Chondrocyte (in vitro differentiated cells): ENCODE measurements at regions not wholly inside any gene's neighbourhood (a gene's known extent, or its start where the extent isn't known, plus 50 kb on each side); places are given as distances from the start of the nearest gene placed in this dataset.

Source experiments
- DNase-seq: peaks from one replicate; pipeline ENCODE4 v3.0.0; 2021; ENCODE audit warnings: mixed read lengths, low spot score
- H3K27ac Mint-ChIP-seq: one replicate; pipeline ENCODE4 v1.8.0; 2021; ENCODE audit warnings: mild to moderate bottlenecking, moderate library complexity, mixed read lengths; ENCODE audit not compliant: unreplicated experiment
- H3K27me3 Mint-ChIP-seq: 2 replicates; pipeline ENCODE4 v1.8.0; 2021; ENCODE audit warnings: low read depth, mixed read lengths
- H3K36me3 Mint-ChIP-seq: 2 replicates; pipeline ENCODE4 v1.8.0; 2021; ENCODE audit warnings: low read depth, mixed read lengths
- H3K4me1 Mint-ChIP-seq: 2 replicates; pipeline ENCODE4 v1.8.0; 2021; ENCODE audit warnings: low read depth, mild to moderate bottlenecking, mixed read lengths
- H3K4me3 Mint-ChIP-seq: one replicate; pipeline ENCODE4 v1.8.0; 2021; ENCODE audit warnings: mild to moderate bottlenecking, moderate library complexity, mixed read lengths; ENCODE audit not compliant: unreplicated experiment
- H3K9me3 Mint-ChIP-seq: 2 replicates; pipeline ENCODE4 v1.8.0; 2021; ENCODE audit warnings: low read depth, mixed read lengths
- CTCF ChIP-seq: fragments of 200-600 bp; sonication (generic); IDR thresholded peaks from 2 replicates; pipeline ENCODE4 v1.5.0; 2021; ENCODE audit warnings: antibody characterized with exemption, mild to moderate bottlenecking, moderate library complexity

GRCh38 chr15:38782156-38782555 lies 217.5 kb upstream of the RASGRP1 start:
- H3K9me3 Mint-ChIP-seq = peaks cover 10% of the 10 kb centered on the region
- H3K27ac Mint-ChIP-seq = no peak overlapping the region
- H3K4me3 Mint-ChIP-seq = no peak overlapping the region
- H3K36me3 Mint-ChIP-seq = peaks cover 4% of the 10 kb centered on the region
- no peak for TF ChIP-seq CTCF
- no peak for DNase-seq
- no peaks in the 10 kb centered on the region for H3K27me3 Mint-ChIP-seq
- peaks cover 3% of the 10 kb centered on the region for H3K4me1 Mint-ChIP-seq

- Mint-ChIP-seq H3K4me3 (no peak overlapping the region), H3K36me3 (peaks cover 4% of the 10 kb centered on the region), H3K27ac (no peak overlapping the region), H3K4me1 (peaks cover 11% of the 10 kb centered on the region), H3K9me3 (peaks cover 6% of the 10 kb centered on the region), H3K27me3 (no peaks in the 10 kb centered on the region)
- DNase-seq = no peak
- TF ChIP-seq CTCF = no peak
Measured at GRCh38 chr15:38788918-38789317, 224.3 kb upstream of the RASGRP1 start.

GRCh38 chr15:38789566-38789965 lies 225.0 kb upstream of the RASGRP1 start:
- H3K4me1 Mint-ChIP-seq = peaks cover 12% of the 10 kb centered on the region
- no peak for TF ChIP-seq CTCF
- no peak overlapping the region for H3K4me3 Mint-ChIP-seq
- H3K27ac Mint-ChIP-seq = no peak overlapping the region
- H3K9me3 Mint-ChIP-seq = peaks cover 5% of the 10 kb centered on the region
- peaks cover 1% of the 10 kb centered on the region for H3K27me3 Mint-ChIP-seq
- H3K36me3 Mint-ChIP-seq = peaks cover 4% of the 10 kb centered on the region
- DNase-seq = no peak

- DNase-seq = no peak
- TF ChIP-seq CTCF = no peak
Measured at GRCh38 chr15:38793206-38793810, 228.7 kb upstream of the RASGRP1 start.

GRCh38 chr15:38795471-38796245 lies 231.0 kb upstream of the RASGRP1 start:
- H3K36me3 Mint-ChIP-seq = no peaks in the 10 kb centered on the region
- DNase-seq = no peak
- peaks cover 11% of the 10 kb centered on the region for H3K9me3 Mint-ChIP-seq
- H3K27me3 Mint-ChIP-seq = peaks cover 3% of the 10 kb centered on the region
- H3K4me3 Mint-ChIP-seq = no peak overlapping the region
- no peak overlapping the region for H3K27ac Mint-ChIP-seq
- peaks cover 22% of the 10 kb centered on the region for H3K4me1 Mint-ChIP-seq
- TF ChIP-seq CTCF = no peak

More at GRCh38 chr15:38793206-38793810, 228.7 kb upstream of the RASGRP1 start:
- H3K9me3 Mint-ChIP-seq = peaks cover 5% of the 10 kb centered on the region
- H3K36me3 Mint-ChIP-seq = no peaks in the 10 kb centered on the region
- H3K27ac Mint-ChIP-seq = peak overlapping the region; percentile 74
- H3K4me3 Mint-ChIP-seq = no peak overlapping the region
- peaks cover 3% of the 10 kb centered on the region for H3K27me3 Mint-ChIP-seq
- H3K4me1 Mint-ChIP-seq = peaks cover 22% of the 10 kb centered on the region
